ENCODE measurements at regions not wholly inside any gene's neighbourhood (a gene's known extent, or its start where the extent isn't known, plus 50 kb on each side); places are given as distances from the start of the nearest gene placed in this dataset.
"Not testable (repeated sequence)": the region's sequence is repeated elsewhere in the genome, so short reads cannot be mapped to it uniquely, and the experiment has no call there.

- no peak for DNase-seq
Observed at GRCh38 chr20:57777911-57778310, 68.1 kb upstream of the PMEPA1 start.

DNA sequence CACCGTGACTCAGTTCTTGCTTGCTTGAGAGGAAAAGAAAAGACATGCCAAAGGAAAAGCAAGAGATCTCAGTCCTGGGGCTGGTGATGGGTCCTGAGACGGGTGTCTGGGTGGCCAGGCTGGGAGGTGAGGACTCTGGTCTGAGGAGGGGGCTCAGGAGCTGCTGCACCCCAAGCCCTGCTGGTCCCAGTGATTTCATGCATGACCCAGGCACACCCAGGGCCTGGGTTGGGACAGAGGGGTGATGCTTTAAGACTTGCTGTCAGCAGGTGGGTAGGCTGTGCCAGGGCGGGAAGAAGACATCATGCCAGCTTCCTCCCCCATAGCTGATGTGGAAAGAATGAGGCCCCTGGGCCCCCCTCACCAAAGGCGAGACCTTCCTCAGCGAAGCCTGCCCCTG, 65.1 kb upstream of the PMEPA1 start:
- DNase-seq = no peak

DNA sequence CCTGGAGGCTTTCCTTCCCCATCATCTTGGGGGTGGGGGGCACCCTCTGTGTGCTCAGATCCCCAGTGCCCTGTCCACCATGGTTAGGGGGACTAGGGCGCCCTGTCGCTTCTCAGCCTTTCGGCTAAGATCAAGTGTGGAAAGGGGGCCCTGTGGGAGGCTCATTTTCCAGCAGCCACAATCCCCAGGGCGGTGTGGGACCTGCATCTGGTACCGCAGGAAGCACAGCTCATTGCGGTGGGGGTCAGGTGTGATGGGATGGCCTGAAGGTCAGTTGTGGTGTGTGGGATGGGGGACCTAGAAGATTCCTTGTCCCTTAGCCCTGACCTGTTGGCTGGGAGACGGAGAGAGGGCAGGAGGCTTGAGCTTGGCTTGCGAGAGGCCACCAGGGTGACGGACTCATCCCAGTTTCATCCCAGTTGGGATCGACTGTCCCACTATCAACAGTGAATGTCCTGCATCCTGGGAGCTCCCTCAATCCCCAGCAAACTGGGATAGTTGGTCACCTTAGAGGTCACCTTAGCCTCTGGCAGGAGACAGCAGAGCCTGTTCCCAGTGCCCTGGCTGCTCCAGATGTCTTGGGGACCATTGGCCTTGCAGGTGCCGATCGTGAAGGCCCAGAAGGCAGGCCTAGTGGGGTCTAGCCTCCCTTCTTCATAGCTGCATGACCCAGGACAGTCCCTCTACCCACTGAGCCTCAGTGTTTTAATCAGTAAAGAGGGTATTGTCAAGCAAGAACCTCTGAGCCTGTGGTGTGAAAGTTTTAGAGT, 64.5 kb upstream of the PMEPA1 start:
- DNase-seq = no peak

GRCh38 chr20:57773059-57773815, 63.4 kb upstream of the PMEPA1 start:
- no peak for DNase-seq

DNA sequence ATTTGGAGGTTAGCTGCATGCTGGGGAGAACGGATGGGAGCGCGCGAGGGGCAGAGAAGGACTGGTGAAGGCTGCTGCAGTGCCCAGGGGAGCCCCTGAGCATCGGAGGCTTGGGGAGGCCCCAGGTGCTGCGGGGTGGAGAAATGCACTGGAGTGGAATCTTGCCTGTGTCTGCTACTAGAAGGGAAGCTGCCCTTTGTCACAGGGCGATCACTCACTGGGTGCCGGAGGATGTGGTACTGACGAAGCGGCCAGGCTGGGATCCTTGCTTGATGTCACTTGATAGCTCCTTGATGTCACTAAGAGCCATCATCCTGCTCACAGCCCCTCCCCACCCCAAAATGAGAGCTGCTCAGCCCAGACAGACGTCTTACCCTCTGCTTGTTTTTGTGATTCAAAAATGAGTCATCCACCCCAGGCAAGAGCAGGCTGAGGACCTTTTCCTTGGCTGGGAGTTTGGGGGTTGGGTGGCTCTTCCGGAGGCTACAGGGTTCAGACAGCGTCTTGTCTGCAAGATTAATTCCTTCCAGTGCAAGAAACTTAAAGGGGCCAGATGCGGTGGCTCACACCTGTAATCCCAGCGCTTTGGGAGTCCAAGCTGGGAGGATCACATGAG, 62.6 kb upstream of the PMEPA1 start:
- DNase-seq = peak; percentile 52

DNA sequence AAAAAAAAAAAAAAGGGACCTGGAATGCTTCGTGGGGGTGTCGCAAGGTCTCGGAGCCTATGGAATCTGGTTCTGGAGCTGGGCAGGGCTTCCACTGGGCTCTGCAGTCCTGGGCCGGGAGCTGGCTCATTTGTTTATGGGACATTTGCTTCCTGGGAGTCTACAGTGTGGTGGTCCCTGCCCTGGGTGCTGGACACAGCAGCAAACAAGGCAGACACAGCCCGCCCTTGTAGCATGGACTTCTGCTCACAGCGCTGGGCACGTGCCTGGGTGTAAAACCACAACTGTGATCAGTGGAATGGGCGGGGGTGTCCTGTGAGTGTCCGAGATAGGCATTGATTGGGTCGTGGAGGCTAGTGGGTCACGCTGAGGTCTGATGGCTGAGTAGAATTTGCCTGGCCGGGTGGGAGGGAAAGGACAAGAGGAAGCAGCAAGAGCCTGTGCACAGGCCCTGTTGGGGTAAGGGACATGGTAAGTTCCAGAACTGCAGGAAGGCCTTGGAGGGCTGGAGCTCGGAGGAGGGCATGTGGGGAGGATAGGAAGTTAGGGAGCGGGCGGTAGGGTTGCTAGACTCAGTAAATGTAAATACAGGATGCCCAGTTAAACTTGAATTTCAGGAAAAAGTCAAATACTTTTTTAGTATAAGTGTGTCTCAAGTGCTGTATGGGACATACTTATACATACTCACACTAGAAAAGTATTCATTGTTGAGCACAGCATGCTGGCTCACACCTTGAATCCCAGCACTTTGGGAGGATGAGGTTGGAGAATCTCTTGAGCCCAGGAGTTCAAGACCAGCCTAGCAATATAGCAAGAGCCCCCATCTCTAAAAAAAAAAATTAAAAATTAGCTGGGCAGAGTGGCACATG, 61.3 kb upstream of the PMEPA1 start:
- no peak for DNase-seq

- not testable (repeated sequence) for DNase-seq
Observed at GRCh38 chr20:57770401-57770800, 60.6 kb upstream of the PMEPA1 start.

GRCh38 chr20:57769756-57770155, 59.9 kb upstream of the PMEPA1 start:
- no peak for DNase-seq

GRCh38 chr20:57768519-57768918, 58.7 kb upstream of the PMEPA1 start:
- DNase-seq = no peak

DNA sequence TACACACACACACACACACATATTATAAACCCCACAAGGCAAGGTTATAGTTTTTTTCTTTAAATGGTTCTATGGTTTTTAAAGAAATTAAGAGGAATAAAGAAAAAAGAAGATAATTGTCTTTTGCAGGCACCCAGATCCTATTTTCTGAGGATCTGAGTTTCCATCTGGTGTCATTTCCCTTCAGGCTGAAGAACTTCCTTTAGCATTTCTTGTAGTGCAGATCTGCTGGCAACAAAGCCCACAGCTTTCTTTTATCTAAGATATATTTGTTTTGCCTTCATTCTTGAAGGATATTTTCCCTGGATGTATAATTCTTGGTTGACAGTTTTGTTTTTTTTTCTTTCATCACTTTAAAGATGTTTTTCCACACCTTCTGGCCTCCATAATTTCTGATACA, 57.6 kb upstream of the PMEPA1 start:
- no peak for DNase-seq

DNA sequence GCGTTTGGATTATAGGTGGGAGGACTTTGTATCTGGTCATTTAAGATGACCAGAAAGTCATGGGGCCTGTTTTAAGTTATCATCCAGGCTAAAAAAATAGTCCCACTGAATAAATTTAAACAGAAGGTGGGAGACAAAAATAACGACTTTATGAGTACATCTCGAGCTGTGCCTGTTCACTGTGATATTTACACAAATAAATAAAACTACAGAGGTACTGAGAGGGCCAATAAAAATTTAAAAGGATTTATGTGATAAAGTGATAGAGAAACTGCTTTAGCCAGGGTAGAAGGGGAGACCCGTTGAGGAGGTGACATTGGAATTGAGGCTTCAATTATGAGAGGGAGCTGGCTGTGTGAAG, 53.4 kb upstream of the PMEPA1 start:
- DNase-seq = no peak

- no peak for DNase-seq
Observed at GRCh38 chr20:57762531-57763234, 52.9 kb upstream of the PMEPA1 start.

GRCh38 chr20:57761413-57761734, 51.6 kb upstream of the PMEPA1 start:
- DNase-seq = no peak

GRCh38 chr20:57760698-57761412, 51.0 kb upstream of the PMEPA1 start:
- DNase-seq = no peak

GRCh38 chr20:57759724-57760123, 49.9 kb upstream of the PMEPA1 start:
- no peak for DNase-seq

All from 8988T (cell line).